ENCODE measurements at regions not wholly inside any gene's neighbourhood (a gene's known extent, or its start where the extent isn't known, plus 50 kb on each side); places are given as distances from the start of the nearest gene placed in this dataset.
"Not testable (repeated sequence)": the region's sequence is repeated elsewhere in the genome, so short reads cannot be mapped to it uniquely, and the experiment has no call there.

GRCh38 chr1:60620087-60620486 is 462.3 kb upstream of the NFIA start:
- ATAC-seq = no peak
- Mint-ChIP-seq H3K27me3 (peaks cover 10% of the 10 kb centered on the region), H3K4me1 (no peaks in the 10 kb centered on the region), H3K4me3 (no peak overlapping the region), H3K27ac (no peak overlapping the region), H3K9me3 (peaks cover 5% of the 10 kb centered on the region), H3K36me3 (no peaks in the 10 kb centered on the region)

DNA sequence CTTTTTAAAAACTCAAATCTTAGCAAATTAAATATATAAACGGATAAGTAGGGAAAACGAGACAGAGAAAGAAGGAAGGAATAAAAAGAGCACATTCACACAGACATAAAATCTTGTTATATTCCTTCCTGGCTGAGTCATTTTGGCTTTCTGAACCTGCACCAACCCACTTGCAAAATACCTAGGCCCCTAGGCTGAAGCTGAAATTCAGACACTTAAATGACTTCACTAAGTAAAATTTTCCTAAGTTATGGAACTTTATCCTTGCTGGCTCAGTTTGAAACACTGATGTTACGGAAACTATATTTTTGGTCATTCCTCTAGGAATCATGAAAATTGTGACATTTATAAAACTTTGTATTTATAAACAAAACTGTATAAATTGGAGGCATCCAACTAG is 462.8 kb upstream of the NFIA start:
- Mint-ChIP-seq H3K36me3 (no peaks in the 10 kb centered on the region), H3K4me1 (no peaks in the 10 kb centered on the region), H3K27me3 (peaks cover 10% of the 10 kb centered on the region), H3K9me3 (peaks cover 5% of the 10 kb centered on the region), H3K4me3 (no peak overlapping the region), H3K27ac (no peak overlapping the region)
- ATAC-seq = no peak

DNA sequence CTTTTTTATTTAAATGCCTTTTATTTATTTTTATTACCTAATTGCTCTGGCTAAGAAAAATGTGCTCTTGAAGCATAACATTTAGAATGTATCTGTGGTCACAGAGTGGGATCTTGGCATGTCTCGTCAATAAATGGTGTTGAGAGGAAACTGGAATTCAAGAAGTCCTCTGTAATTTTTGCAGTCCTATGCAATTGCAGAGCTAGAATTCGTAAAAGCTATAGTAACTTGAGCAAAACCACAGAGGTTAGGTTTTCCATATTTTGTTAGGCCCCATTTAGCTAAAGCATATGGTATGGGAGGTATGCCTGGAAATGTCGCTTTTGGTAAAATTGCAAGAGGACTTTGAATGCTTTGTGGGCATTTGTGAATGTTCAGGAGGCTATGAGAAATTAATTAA is 466.7 kb upstream of the NFIA start:
- Mint-ChIP-seq H3K4me1 (no peaks in the 10 kb centered on the region), H3K9me3 (peaks cover 5% of the 10 kb centered on the region), H3K27me3 (no peaks in the 10 kb centered on the region), H3K27ac (no peak overlapping the region), H3K36me3 (no peaks in the 10 kb centered on the region), H3K4me3 (no peak overlapping the region)
- no peak for ATAC-seq

- Mint-ChIP-seq H3K27ac (no peak overlapping the region), H3K27me3 (no peaks in the 10 kb centered on the region), H3K4me1 (no peaks in the 10 kb centered on the region), H3K9me3 (peaks cover 10% of the 10 kb centered on the region), H3K4me3 (no peak overlapping the region), H3K36me3 (no peaks in the 10 kb centered on the region)
- no peak for ATAC-seq
Measured at GRCh38 chr1:60612790-60613189, 469.6 kb upstream of the NFIA start.

DNA sequence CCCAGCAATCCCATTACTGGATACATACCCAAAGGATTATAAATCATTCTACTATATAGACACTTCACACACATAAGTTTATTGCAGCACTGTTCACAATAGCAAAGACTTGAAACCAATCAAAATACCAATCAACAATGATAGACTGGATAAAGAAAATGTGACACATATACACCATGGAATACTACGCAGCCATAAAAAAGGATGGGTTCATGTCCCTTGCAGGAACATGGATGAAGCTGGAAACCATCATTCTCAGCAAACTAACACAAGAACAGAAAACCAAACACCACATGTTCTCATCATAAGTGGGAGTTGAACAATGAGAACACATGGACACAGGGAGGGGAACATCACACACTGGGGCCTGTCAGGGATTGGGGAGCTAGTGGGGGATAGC is 475.4 kb upstream of the NFIA start:
- not testable (repeated sequence) for H3K4me1 Mint-ChIP-seq, H3K4me3 Mint-ChIP-seq, ATAC-seq, H3K27ac Mint-ChIP-seq, H3K27me3 Mint-ChIP-seq, H3K36me3 Mint-ChIP-seq
- peaks cover 12% of the 10 kb centered on the region for H3K9me3 Mint-ChIP-seq

DNA sequence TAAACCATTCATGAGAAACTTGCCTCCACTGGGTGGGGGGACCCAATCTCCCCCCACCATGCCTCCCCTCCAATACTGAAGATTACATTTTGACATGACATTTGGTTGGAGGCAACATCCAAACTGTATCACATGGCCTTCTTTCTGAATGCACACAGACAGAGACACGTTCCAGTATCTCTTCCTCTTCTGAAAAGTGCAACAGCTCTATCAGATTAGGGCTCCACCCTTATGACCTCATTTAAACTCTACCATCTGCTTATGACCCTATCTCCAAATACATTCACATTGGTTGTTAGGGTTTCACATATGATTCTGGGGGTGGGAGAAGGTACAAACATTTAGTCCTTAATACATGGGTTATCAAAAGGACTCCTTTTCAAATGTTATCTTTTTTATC is 481.8 kb upstream of the NFIA start:
- no peak for ATAC-seq
- H3K9me3 Mint-ChIP-seq = peaks cover 21% of the 10 kb centered on the region

GRCh38 chr1:60599574-60599973 is 482.8 kb upstream of the NFIA start:
- Mint-ChIP-seq H3K27me3 (peaks cover 9% of the 10 kb centered on the region), H3K36me3 (no peaks in the 10 kb centered on the region), H3K4me1 (no peaks in the 10 kb centered on the region), H3K9me3 (peaks cover 22% of the 10 kb centered on the region), H3K4me3 (no peak overlapping the region), H3K27ac (no peak overlapping the region)
- ATAC-seq = no peak

More for the DNA sequence above, 481.8 kb upstream of the NFIA start:
- no peak overlapping the region for H3K4me3 Mint-ChIP-seq
- no peaks in the 10 kb centered on the region for H3K4me1 Mint-ChIP-seq
- no peak overlapping the region for H3K27ac Mint-ChIP-seq
- H3K36me3 Mint-ChIP-seq = no peaks in the 10 kb centered on the region
- peaks cover 9% of the 10 kb centered on the region for H3K27me3 Mint-ChIP-seq

DNA sequence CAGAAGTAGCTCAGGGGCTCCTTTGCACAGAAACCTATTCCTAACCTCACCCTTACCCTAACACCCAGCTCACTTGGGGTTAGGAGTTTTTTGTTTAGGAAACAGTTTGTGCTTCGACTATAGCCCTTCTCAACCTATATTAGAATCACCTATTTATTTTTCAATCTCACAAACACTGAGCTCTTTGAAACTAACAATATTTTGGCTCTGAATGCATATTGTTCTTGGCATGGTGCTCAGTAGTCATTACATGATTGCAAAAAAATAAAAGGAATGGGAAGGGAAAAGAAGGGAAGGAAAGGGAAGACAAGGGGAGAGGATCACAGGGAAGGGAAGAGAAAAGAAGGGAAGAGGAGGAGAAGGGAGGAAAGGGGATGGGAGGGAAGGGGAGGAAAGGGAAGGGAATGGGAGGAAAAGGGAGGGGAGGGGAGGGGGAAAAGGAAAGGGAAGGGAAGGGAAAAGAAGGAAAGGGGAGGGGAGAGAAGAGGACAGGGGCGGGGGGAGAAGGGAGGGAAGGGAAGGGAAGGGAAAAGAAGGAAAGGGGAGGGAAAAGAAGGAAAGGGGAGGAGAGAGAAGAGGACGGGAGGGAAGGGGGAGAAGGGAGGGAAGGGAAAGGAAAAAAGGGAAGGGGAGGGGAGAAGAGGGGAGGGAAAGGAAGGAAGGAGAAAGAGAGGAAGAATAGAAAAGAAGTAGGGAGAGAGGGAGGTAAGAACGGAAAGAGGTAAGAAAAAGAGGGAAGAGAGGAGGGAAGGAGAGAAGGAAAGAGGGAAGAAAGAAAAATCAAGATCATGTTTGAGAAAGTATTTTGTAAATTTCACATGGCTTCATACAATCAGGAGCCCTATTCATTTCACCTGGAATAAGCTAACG is 484.1 kb upstream of the NFIA start:
- Mint-ChIP-seq H3K36me3 (no peaks in the 10 kb centered on the region), H3K27me3 (peaks cover 9% of the 10 kb centered on the region), H3K9me3 (peaks cover 16% of the 10 kb centered on the region), H3K4me1 (no peaks in the 10 kb centered on the region), H3K4me3 (no peak overlapping the region), H3K27ac (no peak overlapping the region)
- ATAC-seq = no peak

DNA sequence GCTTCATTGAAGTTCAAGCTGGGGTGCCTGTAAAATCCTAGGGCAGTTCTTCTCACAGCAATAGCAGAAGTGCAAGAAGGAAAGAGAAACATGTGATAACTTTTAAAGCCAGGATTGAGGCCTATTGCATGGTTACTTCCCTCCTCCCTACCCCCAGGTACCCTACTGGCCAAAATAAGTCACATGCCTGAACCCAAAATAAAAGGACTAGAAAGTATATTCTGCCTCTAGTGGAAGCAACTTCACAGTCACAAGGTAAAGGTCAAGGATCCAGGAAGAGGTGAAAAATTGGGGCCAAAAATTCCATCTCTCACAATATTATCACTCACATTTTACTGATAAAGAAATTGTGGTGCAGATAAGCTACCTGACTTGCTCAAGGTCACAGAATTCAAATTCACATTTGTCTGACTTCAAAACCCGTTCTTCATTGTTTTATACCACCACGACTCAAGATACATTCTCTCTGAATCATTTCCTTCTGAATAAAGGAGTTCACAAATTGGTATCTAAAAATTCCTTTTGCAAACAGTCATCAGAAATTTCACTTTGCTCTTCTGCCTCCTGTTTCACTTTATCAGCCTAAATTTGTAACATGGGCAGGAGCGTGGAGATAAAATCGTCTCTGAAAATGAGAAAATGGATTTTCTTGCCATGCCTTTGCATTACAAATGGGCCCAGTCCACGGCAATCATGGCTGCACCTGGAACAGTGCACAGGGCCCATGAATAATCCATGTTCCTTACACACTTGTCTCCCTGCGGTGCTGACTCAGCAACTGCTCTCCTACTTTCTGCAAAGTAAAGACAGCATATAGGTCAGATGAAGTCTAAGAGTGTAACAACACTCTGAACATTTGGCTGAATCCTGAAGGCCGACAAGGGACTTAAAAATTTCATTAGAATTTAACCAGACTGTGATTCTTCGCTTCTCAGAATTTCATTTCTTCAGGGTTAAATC is 485.3 kb upstream of the NFIA start:
- H3K27me3 Mint-ChIP-seq = peaks cover 9% of the 10 kb centered on the region
- H3K9me3 Mint-ChIP-seq = peaks cover 15% of the 10 kb centered on the region
- no peak overlapping the region for H3K27ac Mint-ChIP-seq
- no peak for ATAC-seq
- no peak overlapping the region for H3K4me3 Mint-ChIP-seq
- no peaks in the 10 kb centered on the region for H3K36me3 Mint-ChIP-seq
- H3K4me1 Mint-ChIP-seq = no peaks in the 10 kb centered on the region

GRCh38 chr1:60591583-60591982 is 490.8 kb upstream of the NFIA start:
- no peaks in the 10 kb centered on the region for H3K36me3 Mint-ChIP-seq
- H3K9me3 Mint-ChIP-seq = peaks cover 9% of the 10 kb centered on the region
- no peak overlapping the region for H3K27ac Mint-ChIP-seq
- no peak for ATAC-seq
- H3K27me3 Mint-ChIP-seq = no peaks in the 10 kb centered on the region
- no peaks in the 10 kb centered on the region for H3K4me1 Mint-ChIP-seq
- no peak overlapping the region for H3K4me3 Mint-ChIP-seq

DNA sequence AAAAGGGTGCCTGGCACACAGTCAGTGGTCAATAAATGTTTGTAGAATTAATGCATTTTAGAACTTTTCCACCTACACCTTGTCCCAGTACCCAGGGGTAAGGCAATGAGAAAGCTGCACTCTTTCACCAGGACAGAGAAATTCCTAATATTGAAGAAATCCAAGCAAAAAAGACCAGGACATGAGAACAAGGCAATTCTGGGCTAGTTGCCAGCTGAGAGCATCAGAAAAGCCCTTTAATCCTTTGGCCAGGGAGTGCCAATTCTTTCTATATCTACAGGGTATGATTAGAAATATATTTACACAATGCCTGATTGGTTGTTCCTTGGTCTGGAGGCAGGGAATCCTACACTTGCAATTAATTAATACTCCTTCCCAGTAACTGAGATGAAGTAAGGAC is 492.4 kb upstream of the NFIA start:
- H3K4me1 Mint-ChIP-seq = no peaks in the 10 kb centered on the region
- H3K9me3 Mint-ChIP-seq = no peaks in the 10 kb centered on the region
- no peak overlapping the region for H3K4me3 Mint-ChIP-seq
- no peak overlapping the region for H3K27ac Mint-ChIP-seq
- no peaks in the 10 kb centered on the region for H3K27me3 Mint-ChIP-seq
- H3K36me3 Mint-ChIP-seq = no peaks in the 10 kb centered on the region
- ATAC-seq = no peak

DNA sequence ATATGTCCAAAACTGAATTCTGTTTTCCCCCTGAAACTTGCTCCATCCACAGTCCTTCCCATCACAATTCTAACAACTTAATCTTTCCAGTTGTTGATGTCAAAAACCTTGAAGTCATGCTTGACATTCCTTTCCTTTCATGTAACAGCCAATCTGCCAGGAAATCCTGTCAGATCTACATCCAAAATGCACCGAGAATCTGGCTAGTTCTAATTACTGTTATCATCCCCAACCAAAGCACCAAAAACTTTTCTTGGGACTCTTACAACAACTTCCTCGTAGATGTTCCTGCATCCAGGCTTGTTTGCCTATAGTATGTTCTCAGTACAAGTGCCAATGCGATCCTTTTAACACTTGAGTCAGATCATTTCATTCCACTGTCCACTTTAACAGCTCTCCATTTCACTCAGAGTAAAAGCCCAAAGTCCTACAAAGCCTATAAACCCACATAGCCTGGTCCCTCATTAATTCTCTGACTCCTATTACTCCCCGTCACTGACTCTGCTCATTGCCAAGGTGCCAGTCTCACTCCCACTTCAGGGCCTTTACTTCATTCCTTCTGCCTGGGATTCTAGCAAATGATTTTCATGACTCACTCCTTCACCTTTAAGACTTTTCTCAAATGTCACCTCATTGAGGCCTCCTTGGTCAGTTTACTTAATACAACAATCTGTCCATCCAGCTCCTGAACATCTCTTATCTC is 493.2 kb upstream of the NFIA start:
- no peaks in the 10 kb centered on the region for H3K9me3 Mint-ChIP-seq
- H3K27ac Mint-ChIP-seq = no peak overlapping the region
- no peaks in the 10 kb centered on the region for H3K4me1 Mint-ChIP-seq
- no peaks in the 10 kb centered on the region for H3K36me3 Mint-ChIP-seq
- no peaks in the 10 kb centered on the region for H3K27me3 Mint-ChIP-seq
- no peak overlapping the region for H3K4me3 Mint-ChIP-seq
- no peak for ATAC-seq

GRCh38 chr1:60584371-60584770 is 498.0 kb upstream of the NFIA start:
- Mint-ChIP-seq H3K4me3 (no peak overlapping the region), H3K27me3 (no peaks in the 10 kb centered on the region), H3K9me3 (peaks cover 7% of the 10 kb centered on the region), H3K36me3 (no peaks in the 10 kb centered on the region), H3K27ac (no peak overlapping the region), H3K4me1 (no peaks in the 10 kb centered on the region)
- no peak for ATAC-seq

- Mint-ChIP-seq H3K36me3 (no peaks in the 10 kb centered on the region), H3K4me3 (no peak overlapping the region), H3K4me1 (no peaks in the 10 kb centered on the region), H3K27me3 (no peaks in the 10 kb centered on the region), H3K9me3 (peaks cover 7% of the 10 kb centered on the region), H3K27ac (no peak overlapping the region)
- ATAC-seq = no peak
Measured at GRCh38 chr1:60583696-60584095, 498.7 kb upstream of the NFIA start.

All from stimulated activated memory B cell treated with anti-CD40 and anti-IgM and Interleukin-4, amounts not matched to agents 10 μg/mL and 1 μg/mL and 100 μg/mL, for 72 hours (primary cell).